Activated CD4-positive, alpha-beta memory T cell treated with anti-CD3 and anti-CD28 coated beads, Interleukin-2, amount 10 ng/mL, durations not matched to agents 7 days and 5 days (primary cell): ENCODE measurements at regions not wholly inside any gene's neighbourhood (a gene's known extent, or its start where the extent isn't known, plus 50 kb on each side); places are given as distances from the start of the nearest gene placed in this dataset.
"Not testable (repeated sequence)": the region's sequence is repeated elsewhere in the genome, so short reads cannot be mapped to it uniquely, and the experiment has no call there.

Experiments used
- CTCF ChIA-PET: fragments of 350-600 bp; sonication (Branson Sonifier 250); formaldehyde crosslinking; loops from one replicate; lab custom pipeline; 2021; ENCODE audit warnings: antibody characterized with exemption, inconsistent platforms; lab: Charles Lee
- POLR2A ChIA-PET: fragments of 350-600 bp; sonication (Branson Sonifier 250); formaldehyde crosslinking; loops from one replicate; lab custom pipeline; 2021; ENCODE audit warnings: antibody characterized with exemption; lab: Charles Lee
- DNase-seq: peaks from one replicate; pipeline ENCODE4 v3.0.0-alpha.2; 2020
- H3K27ac Mint-ChIP-seq: one replicate; pipeline ENCODE4 v1.8.0; 2021; ENCODE audit warnings: mild to moderate bottlenecking, mixed read lengths
- H3K27me3 Mint-ChIP-seq: one replicate; pipeline ENCODE4 v1.8.0; 2021; ENCODE audit warnings: mixed read lengths
- H3K36me3 Mint-ChIP-seq: one replicate; pipeline ENCODE4 v1.8.0; 2021; ENCODE audit warnings: low read depth, mixed read lengths
- H3K4me1 Mint-ChIP-seq: one replicate; pipeline ENCODE4 v1.8.0; 2021; ENCODE audit warnings: mixed read lengths
- H3K4me3 Mint-ChIP-seq: one replicate; pipeline ENCODE4 v1.8.0; 2021; ENCODE audit warnings: mild to moderate bottlenecking, mixed read lengths
- H3K9me3 Mint-ChIP-seq: one replicate; pipeline ENCODE4 v1.8.0; 2021; ENCODE audit warnings: mixed read lengths

GRCh38 chr2:89848114-89848513, 1156.6 kb downstream of the RPIA start:
- no peaks in the 10 kb centered on the region for H3K27me3 Mint-ChIP-seq
- H3K4me3 Mint-ChIP-seq = no peak overlapping the region
- POLR2A ChIA-PET = no interaction called here
- CTCF ChIA-PET = no interaction called here
- H3K27ac Mint-ChIP-seq = no peak overlapping the region
- H3K36me3 Mint-ChIP-seq = no peaks in the 10 kb centered on the region
- H3K9me3 Mint-ChIP-seq = peaks cover 4% of the 10 kb centered on the region
- no peak for DNase-seq
- H3K4me1 Mint-ChIP-seq = no peaks in the 10 kb centered on the region

DNA sequence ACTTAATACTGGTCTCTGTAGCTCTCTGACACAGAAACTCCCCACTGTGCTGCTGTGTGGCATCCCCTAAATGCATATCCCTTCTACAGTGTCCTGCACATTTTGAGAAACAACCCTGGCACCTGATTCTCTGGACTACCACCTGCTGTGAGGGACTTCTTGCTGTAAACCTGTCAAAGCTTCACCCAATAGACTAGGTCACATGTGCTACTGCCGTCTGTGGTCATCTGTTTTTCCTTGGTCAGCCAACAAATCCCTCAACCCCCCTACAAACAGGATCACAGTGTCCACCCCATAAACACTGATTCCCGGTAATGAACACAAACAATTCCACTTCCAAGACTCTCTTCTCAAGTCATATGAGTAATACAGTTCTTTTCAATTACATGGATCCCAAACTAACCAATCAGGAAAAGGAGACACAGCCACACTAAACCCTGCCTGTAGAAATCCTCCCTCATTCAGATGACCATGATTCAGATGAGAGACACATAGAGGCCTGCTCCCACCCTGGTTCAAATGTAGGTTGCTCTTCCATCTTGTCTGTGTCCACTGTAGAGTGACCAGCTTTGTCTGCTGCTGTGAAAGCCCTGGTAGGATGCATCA, 1157.4 kb downstream of the RPIA start:
- no peak overlapping the region for H3K27ac Mint-ChIP-seq
- H3K9me3 Mint-ChIP-seq = peaks cover 4% of the 10 kb centered on the region
- no peak overlapping the region for H3K4me3 Mint-ChIP-seq
- H3K4me1 Mint-ChIP-seq = no peaks in the 10 kb centered on the region
- H3K36me3 Mint-ChIP-seq = no peaks in the 10 kb centered on the region
- DNase-seq = no peak
- ChIA-PET CTCF (no interaction called here), POLR2A (no interaction called here)
- H3K27me3 Mint-ChIP-seq = no peaks in the 10 kb centered on the region

- H3K27ac Mint-ChIP-seq = no peak overlapping the region
- no peak for DNase-seq
- H3K9me3 Mint-ChIP-seq = peaks cover 4% of the 10 kb centered on the region
- POLR2A ChIA-PET = no interaction called here
- H3K27me3 Mint-ChIP-seq = no peaks in the 10 kb centered on the region
- no peaks in the 10 kb centered on the region for H3K36me3 Mint-ChIP-seq
- CTCF ChIA-PET = no interaction called here
- no peak overlapping the region for H3K4me3 Mint-ChIP-seq
- H3K4me1 Mint-ChIP-seq = no peaks in the 10 kb centered on the region
Measured at GRCh38 chr2:89849731-89850130, 1158.3 kb downstream of the RPIA start.

- Mint-ChIP-seq H3K27me3 (no peaks in the 10 kb centered on the region), H3K4me3 (no peak overlapping the region), H3K27ac (no peak overlapping the region), H3K36me3 (no peaks in the 10 kb centered on the region), H3K4me1 (no peaks in the 10 kb centered on the region), H3K9me3 (peaks cover 4% of the 10 kb centered on the region)
- ChIA-PET CTCF (no interaction called here), POLR2A (no interaction called here)
- no peak for DNase-seq
Measured at GRCh38 chr2:89850481-89850880, 1159.0 kb downstream of the RPIA start.

GRCh38 chr2:89850881-89851582, 1159.6 kb downstream of the RPIA start:
- no peak for DNase-seq
- Mint-ChIP-seq H3K4me3 (no peak overlapping the region), H3K27ac (no peak overlapping the region), H3K4me1 (no peaks in the 10 kb centered on the region), H3K27me3 (no peaks in the 10 kb centered on the region), H3K36me3 (no peaks in the 10 kb centered on the region), H3K9me3 (no peaks in the 10 kb centered on the region)
- CTCF ChIA-PET = no interaction called here
- POLR2A ChIA-PET = no interaction called here

- Mint-ChIP-seq H3K4me3 (no peak overlapping the region), H3K4me1 (no peaks in the 10 kb centered on the region), H3K27ac (no peak overlapping the region), H3K27me3 (no peaks in the 10 kb centered on the region), H3K36me3 (no peaks in the 10 kb centered on the region), H3K9me3 (no peaks in the 10 kb centered on the region)
- CTCF ChIA-PET = no interaction called here
- POLR2A ChIA-PET = no interaction called here
- DNase-seq = no peak
Measured at GRCh38 chr2:89851583-89851905, 1160.1 kb downstream of the RPIA start.

DNA sequence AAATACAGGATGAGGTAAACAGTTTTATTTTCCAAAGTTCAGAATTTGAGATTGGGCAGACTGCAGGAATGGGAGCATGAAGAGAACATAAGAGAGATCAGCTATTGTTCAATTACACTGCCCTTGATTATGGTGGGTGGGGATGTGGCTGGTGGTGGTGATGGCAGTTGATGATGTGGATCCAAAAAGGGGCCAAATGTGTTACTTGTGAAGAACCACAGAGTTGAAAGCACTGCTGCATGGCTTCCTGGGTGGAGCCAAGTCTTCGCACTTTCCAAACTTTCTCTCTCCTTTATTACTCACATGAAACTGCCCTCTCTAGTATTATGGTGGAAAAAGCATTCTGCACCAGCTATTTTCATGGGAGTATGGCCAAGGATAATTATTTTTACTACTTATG, 1162.0 kb downstream of the RPIA start:
- POLR2A ChIA-PET, H3K27me3 Mint-ChIP-seq, H3K4me3 Mint-ChIP-seq, H3K36me3 Mint-ChIP-seq, H3K4me1 Mint-ChIP-seq, H3K27ac Mint-ChIP-seq, DNase-seq, CTCF ChIA-PET, H3K9me3 Mint-ChIP-seq: not testable (repeated sequence)

- H3K27me3 Mint-ChIP-seq = not testable (repeated sequence)
Measured at GRCh38 chr2:89855752-89856151, 1164.3 kb downstream of the RPIA start.

GRCh38 chr2:89856305-89856704, 1164.8 kb downstream of the RPIA start:
- H3K36me3 Mint-ChIP-seq, H3K27ac Mint-ChIP-seq, POLR2A ChIA-PET, H3K4me3 Mint-ChIP-seq, H3K9me3 Mint-ChIP-seq, DNase-seq, H3K4me1 Mint-ChIP-seq, CTCF ChIA-PET, H3K27me3 Mint-ChIP-seq: not testable (repeated sequence)

More at GRCh38 chr2:89855752-89856151, 1164.3 kb downstream of the RPIA start:
- H3K27ac Mint-ChIP-seq, H3K4me1 Mint-ChIP-seq, CTCF ChIA-PET, H3K9me3 Mint-ChIP-seq, POLR2A ChIA-PET, H3K4me3 Mint-ChIP-seq, H3K36me3 Mint-ChIP-seq, DNase-seq: not testable (repeated sequence)

DNA sequence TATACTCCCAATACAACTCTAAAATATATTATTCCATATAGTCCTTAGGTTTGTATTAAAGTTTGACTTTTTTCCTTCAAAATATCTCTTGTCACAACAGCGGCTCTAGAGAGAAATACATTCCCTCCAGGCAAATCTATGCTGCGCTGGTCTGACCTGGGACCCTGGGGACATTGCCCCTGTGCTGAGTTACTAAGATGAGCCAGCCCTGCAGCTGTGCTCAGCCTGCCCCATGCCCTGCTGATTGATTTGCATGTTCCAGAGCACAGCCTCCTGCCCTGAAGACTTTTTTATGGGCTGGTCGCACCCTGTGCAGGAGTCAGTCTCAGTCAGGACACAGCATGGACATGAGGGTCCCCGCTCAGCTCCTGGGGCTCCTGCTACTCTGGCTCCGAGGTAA, 1170.7 kb downstream of the RPIA start:
- CTCF ChIA-PET, H3K27ac Mint-ChIP-seq, H3K27me3 Mint-ChIP-seq, H3K4me1 Mint-ChIP-seq, H3K9me3 Mint-ChIP-seq, H3K4me3 Mint-ChIP-seq, DNase-seq, H3K36me3 Mint-ChIP-seq, POLR2A ChIA-PET: not testable (repeated sequence)

DNA sequence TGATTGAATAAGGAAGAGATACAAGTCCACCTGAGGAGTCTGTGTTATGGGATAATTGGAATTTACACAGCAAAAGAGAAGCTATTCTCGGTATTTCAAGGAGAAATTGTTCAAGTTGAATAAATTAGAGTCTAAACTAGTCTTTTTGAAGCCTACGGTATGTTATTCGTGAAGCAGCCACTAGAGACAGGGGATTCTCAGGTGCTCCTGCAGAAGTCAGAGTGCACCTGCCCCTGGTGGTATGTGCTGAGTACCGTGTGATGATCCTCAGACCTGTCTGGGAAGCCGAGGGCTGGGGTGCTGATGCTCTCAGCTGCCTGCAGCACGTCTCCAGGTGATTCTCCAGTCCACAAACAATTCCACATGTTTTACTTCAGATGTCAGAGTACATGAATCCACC, 1171.7 kb downstream of the RPIA start:
- H3K9me3 Mint-ChIP-seq, POLR2A ChIA-PET, CTCF ChIA-PET, H3K27ac Mint-ChIP-seq, H3K27me3 Mint-ChIP-seq, DNase-seq, H3K36me3 Mint-ChIP-seq, H3K4me3 Mint-ChIP-seq, H3K4me1 Mint-ChIP-seq: not testable (repeated sequence)

- POLR2A ChIA-PET, H3K27ac Mint-ChIP-seq, H3K9me3 Mint-ChIP-seq, DNase-seq, H3K4me3 Mint-ChIP-seq, H3K27me3 Mint-ChIP-seq, CTCF ChIA-PET, H3K36me3 Mint-ChIP-seq, H3K4me1 Mint-ChIP-seq: not testable (repeated sequence)
Measured at GRCh38 chr2:89874810-89875595, 1183.5 kb downstream of the RPIA start.

DNA sequence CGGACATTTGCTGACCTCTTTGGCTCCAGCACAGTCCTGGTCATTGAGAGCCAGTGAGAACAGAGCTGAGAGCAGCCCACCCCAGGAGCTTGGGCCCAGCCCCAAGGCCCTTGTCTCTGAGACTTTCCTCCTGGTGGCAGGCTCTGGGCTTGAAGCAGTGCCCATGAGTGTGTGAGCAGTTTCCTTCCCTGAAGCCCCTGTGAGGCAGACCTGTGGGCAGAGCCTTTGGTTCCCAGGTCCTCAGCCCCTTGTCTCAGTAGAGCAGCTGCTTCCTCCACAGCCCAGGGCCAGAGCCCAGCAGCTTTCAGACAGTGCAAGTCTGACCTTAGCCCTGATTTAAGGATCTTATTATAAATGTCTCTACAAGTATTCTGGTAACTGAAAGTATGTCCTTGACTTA, 1185.0 kb downstream of the RPIA start:
- POLR2A ChIA-PET, H3K4me1 Mint-ChIP-seq, H3K4me3 Mint-ChIP-seq, DNase-seq, CTCF ChIA-PET, H3K9me3 Mint-ChIP-seq, H3K27me3 Mint-ChIP-seq, H3K27ac Mint-ChIP-seq, H3K36me3 Mint-ChIP-seq: not testable (repeated sequence)

- DNase-seq, POLR2A ChIA-PET, H3K27me3 Mint-ChIP-seq, H3K27ac Mint-ChIP-seq, H3K4me3 Mint-ChIP-seq, CTCF ChIA-PET, H3K4me1 Mint-ChIP-seq, H3K9me3 Mint-ChIP-seq, H3K36me3 Mint-ChIP-seq: not testable (repeated sequence)
Measured at GRCh38 chr2:89876878-89877277, 1185.4 kb downstream of the RPIA start.
